HG02623 (cell line): ENCODE measurements at regions not wholly inside any gene's neighbourhood (a gene's known extent, or its start where the extent isn't known, plus 50 kb on each side); places are given as distances from the start of the nearest gene placed in this dataset.
"Not testable (repeated sequence)": the region's sequence is repeated elsewhere in the genome, so short reads cannot be mapped to it uniquely, and the experiment has no call there.

Experiments
- ATAC-seq: cut with Tn5 transposase; IDR thresholded peaks from one replicate; pipeline ENCODE4 v1.9.1; 2021; ENCODE audit warnings: moderate library complexity; ENCODE audit not compliant: unreplicated experiment

DNA sequence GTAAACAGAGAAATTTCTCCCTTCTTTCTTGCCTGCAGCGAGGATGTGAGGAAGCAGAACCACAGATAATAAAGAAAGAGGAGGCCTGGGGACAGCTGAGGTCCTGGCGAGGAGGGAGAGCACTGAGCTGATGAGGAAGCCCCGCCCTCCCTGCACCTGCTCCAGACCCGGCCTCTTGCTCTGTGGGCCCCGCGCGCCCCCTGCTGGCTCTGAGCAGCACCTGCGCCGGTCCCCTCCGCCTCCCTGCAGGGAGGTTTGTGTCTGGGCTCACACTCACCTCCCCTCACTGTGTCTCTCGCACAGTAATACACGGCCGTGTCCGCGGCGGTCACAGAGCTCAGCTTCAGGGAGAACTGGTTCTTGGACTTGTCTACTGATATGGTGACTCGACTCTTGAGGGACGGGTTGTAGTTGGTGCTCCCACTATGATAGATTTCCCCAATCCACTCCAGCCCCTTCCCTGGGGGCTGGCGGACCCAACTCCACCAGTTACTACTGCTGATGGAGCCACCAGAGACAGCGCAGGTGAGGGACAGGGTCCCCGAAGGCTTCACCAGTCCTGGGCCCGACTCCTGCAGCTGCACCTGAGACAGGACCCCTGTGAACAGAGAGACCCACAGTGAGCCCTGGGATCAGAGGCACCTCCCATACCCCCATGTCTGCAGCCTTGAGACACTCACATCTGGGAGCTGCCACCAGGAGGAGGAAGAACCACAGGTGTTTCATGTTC lies 485.4 kb downstream of the TMEM121 start:
- not testable (repeated sequence) for ATAC-seq

- ATAC-seq = not testable (repeated sequence)
Observed at GRCh38 chr14:106012361-106012725, 486.0 kb downstream of the TMEM121 start.

DNA sequence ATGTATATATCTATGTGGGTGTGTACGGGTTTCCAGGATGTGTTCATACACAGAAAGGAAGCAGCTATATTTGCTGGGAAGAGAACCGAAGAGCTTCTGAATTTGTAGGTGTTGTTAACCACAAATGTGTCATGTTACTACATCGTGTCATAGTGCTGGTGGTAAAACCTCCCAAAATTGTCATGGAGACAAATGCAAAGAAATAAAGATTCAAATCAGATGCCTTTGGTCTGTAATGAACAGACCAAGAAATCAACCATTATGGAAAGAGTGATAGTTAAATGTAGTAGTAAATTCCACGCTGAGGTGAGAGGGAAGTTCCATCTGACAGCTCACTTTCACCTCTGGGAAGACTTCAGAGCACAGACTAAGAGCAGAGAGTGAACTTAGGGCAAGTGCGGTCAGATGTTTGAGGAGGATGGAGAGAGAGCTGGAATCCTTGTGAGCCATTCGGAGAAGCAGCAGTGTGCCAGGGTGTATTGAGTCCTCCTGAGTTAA lies 487.5 kb downstream of the TMEM121 start:
- no peak for ATAC-seq

- not testable (repeated sequence) for ATAC-seq
Observed at GRCh38 chr14:106017952-106018351, 491.6 kb downstream of the TMEM121 start.

- ATAC-seq = no peak
Observed at GRCh38 chr14:106021832-106022231, 495.4 kb downstream of the TMEM121 start.

DNA sequence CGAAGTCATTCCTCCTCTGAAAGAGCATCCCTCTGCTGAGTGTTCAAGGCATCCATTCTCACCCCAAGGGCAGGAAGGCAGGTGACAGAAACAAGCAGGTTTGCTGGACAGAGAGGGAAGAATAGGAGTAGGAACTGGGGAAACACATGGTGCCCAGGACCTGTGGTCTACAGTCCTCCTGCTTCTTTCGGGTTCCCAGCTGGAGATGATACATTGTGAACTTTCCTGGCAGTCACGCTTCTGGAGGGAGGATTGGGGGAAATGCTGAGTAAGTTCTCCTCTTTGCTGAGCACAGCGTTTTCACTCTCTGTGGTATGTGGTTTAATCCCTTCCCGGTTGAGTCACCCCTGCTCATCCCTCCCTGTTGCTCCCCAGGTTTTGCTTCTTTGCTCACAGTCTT lies 496.3 kb downstream of the TMEM121 start:
- not testable (repeated sequence) for ATAC-seq

- ATAC-seq = no peak
Observed at GRCh38 chr14:106023411-106023810, 497.0 kb downstream of the TMEM121 start.

GRCh38 chr14:106024983-106025604 lies 498.7 kb downstream of the TMEM121 start:
- no peak for ATAC-seq

- no peak for ATAC-seq
Observed at GRCh38 chr14:106026026-106026425, 499.6 kb downstream of the TMEM121 start.

DNA sequence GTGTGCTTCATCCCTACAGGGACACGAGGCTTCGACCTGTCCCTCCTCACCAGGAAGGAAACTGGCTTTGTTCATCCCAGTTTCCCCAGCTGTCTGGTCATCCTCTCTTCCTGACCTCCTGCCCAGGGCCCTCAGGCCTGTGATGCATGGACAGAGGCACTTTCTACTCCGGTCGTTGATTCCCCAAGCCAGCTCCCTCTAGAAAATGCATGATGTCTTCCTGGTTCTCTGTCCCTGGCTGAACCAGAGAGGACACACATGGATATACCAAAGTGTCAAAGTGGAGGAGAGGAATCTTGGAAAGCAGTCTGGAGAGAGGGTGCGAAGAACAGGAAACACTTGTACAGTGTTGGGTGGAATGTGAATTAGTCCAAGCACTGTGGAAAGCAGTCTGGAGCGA lies 501.4 kb downstream of the TMEM121 start:
- ATAC-seq = not testable (repeated sequence)

GRCh38 chr14:106029959-106030358 lies 503.6 kb downstream of the TMEM121 start:
- ATAC-seq = no peak

GRCh38 chr14:106037380-106037779 lies 511.0 kb downstream of the TMEM121 start:
- ATAC-seq = no peak

DNA sequence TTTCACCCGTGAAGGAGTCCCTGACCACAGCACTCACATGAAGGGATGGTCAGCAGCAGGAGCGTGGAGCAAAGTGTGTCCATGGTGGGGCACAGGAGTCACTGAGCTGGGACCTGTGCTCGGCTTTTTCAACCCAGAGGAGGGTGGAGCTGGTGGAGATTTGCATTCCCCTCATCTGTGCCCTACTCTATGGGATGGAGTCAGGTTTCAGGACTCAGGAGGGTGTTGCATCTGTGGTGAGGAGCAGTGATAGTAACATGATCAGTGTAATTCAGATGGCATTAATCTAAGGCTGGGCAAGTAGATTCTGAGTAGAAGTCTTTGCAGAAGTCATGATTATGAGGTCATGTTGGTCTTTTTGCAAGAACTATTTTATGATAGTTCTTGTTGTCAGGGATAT lies 511.9 kb downstream of the TMEM121 start:
- no peak for ATAC-seq

DNA sequence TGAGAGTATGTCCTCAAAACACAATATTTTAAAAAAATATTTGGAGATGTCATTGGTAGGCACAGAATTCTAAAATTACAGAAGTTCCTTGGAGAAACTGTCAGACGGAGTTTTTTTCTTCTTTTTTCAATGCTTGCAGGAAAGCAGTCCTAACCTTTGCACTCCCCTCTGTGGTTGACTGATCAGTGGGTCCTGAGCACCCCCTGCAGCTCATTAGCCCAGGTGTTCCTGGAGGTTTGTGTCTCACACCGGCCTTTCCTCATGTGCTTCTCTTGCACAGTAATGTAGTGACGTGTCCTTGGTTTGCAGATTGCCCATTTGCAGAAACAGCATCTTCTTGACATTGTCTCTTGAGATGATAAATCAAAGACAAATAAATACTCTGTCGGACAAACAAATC lies 513.0 kb downstream of the TMEM121 start:
- ATAC-seq = no peak

GRCh38 chr14:106044515-106044914 lies 518.1 kb downstream of the TMEM121 start:
- no peak for ATAC-seq

GRCh38 chr14:106044949-106045596 lies 518.7 kb downstream of the TMEM121 start:
- no peak for ATAC-seq

GRCh38 chr14:106051796-106052195 lies 525.4 kb downstream of the TMEM121 start:
- ATAC-seq = no peak

DNA sequence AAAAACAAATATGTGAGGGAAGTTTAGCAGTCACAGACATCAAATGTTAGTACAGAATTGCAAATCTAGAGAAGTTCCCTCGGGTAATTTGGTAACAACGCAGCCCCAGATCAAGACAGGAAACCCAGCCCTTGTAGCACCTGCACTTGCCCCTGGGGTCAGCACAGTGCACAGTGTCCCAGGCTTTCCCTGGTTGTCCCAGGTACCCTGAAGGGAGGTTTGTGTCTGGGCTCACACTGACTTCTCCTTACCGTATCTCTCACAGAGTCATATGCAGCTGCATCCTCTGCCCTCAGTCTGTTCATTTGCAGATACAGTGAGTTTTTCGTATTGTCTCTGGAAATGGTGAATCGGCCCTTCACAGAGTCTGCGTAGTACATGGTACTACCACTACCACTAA lies 528.9 kb downstream of the TMEM121 start:
- ATAC-seq = no peak

GRCh38 chr14:106058342-106058741 lies 532.0 kb downstream of the TMEM121 start:
- no peak for ATAC-seq

DNA sequence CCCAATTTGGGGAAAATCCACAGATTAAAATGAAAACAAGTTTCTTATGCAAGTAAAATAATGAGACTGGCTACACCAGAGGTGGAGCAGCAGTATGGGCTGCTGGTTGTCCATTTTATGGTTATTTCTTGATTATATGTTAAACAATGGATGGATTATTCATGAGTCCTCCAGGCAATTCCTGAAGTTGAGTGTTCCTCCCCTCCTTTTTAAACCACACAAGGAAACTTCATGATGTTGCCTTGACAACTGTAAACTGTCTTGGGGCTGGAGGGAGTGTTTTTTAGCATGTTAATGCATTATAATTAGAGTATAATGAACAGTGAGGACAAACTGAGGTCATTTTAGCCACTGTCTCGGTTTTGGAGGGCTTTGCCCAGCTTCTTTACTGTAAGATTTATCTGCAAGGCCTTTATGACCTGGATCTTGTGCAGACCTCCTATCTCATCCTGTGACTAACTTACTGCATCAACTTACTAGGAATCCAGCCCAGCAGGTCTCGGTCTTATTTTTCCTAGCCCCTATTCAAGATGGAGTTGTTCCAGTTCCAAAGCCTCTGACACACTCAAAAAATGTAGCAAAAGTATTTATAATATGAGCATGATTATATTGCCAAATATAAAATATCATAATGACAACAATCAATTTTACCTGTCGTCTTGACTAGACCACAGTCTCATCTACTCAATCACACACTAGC lies 534.0 kb downstream of the TMEM121 start:
- ATAC-seq = no peak

DNA sequence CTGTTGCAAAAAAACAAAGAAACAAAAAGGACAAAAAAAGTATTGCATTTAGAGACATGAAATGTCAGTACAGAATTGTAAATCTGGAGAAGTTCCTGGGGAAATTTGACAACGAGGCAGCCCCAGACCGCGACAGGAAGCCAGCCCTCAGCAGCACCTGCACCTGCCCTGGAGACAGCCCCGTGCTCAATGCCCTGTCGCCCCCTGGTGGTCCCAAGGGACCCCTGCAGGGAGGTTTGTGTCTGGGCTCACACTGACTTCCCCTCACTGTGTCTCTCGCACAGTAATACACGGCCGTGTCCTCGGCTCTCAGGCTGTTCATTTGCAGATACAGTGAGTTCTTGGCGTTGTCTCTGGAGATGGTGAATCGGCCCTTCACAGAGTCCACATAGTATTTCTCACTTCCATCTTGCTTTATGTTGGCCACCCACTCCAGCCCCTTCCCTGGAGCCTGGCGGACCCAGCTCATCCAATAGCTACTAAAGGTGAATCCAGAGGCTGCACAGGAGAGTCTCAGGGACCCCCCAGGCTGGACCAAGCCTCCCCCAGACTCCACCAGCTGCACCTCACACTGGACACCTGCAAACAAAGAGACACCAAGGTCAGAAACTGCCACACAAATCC lies 535.6 kb downstream of the TMEM121 start:
- ATAC-seq = not testable (repeated sequence)
